ENCODE measurements at regions not wholly inside any gene's neighbourhood (a gene's known extent, or its start where the extent isn't known, plus 50 kb on each side); places are given as distances from the start of the nearest gene placed in this dataset.

DNA sequence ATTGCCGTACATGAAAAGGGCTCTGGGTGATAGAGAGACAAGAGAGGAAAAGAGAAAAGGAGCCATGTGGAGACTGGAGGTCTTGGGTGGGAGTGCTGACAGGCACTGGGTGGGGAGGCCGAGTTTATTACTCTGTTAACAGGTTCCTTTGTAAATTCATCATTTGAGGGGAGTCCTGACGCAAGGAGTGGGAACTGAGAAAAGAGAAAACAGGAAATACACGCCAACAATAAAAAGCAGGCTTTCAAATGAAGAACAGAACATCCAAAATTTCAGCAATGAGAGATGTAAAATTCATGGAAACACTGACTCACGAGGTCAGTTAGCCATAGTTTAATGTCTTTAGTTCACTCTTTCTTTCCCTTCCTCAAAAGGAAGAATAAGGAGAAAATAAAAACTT lies 342.8 kb downstream of the TMEM167A start (continued):
- TF ChIP-seq, protein P1, sequence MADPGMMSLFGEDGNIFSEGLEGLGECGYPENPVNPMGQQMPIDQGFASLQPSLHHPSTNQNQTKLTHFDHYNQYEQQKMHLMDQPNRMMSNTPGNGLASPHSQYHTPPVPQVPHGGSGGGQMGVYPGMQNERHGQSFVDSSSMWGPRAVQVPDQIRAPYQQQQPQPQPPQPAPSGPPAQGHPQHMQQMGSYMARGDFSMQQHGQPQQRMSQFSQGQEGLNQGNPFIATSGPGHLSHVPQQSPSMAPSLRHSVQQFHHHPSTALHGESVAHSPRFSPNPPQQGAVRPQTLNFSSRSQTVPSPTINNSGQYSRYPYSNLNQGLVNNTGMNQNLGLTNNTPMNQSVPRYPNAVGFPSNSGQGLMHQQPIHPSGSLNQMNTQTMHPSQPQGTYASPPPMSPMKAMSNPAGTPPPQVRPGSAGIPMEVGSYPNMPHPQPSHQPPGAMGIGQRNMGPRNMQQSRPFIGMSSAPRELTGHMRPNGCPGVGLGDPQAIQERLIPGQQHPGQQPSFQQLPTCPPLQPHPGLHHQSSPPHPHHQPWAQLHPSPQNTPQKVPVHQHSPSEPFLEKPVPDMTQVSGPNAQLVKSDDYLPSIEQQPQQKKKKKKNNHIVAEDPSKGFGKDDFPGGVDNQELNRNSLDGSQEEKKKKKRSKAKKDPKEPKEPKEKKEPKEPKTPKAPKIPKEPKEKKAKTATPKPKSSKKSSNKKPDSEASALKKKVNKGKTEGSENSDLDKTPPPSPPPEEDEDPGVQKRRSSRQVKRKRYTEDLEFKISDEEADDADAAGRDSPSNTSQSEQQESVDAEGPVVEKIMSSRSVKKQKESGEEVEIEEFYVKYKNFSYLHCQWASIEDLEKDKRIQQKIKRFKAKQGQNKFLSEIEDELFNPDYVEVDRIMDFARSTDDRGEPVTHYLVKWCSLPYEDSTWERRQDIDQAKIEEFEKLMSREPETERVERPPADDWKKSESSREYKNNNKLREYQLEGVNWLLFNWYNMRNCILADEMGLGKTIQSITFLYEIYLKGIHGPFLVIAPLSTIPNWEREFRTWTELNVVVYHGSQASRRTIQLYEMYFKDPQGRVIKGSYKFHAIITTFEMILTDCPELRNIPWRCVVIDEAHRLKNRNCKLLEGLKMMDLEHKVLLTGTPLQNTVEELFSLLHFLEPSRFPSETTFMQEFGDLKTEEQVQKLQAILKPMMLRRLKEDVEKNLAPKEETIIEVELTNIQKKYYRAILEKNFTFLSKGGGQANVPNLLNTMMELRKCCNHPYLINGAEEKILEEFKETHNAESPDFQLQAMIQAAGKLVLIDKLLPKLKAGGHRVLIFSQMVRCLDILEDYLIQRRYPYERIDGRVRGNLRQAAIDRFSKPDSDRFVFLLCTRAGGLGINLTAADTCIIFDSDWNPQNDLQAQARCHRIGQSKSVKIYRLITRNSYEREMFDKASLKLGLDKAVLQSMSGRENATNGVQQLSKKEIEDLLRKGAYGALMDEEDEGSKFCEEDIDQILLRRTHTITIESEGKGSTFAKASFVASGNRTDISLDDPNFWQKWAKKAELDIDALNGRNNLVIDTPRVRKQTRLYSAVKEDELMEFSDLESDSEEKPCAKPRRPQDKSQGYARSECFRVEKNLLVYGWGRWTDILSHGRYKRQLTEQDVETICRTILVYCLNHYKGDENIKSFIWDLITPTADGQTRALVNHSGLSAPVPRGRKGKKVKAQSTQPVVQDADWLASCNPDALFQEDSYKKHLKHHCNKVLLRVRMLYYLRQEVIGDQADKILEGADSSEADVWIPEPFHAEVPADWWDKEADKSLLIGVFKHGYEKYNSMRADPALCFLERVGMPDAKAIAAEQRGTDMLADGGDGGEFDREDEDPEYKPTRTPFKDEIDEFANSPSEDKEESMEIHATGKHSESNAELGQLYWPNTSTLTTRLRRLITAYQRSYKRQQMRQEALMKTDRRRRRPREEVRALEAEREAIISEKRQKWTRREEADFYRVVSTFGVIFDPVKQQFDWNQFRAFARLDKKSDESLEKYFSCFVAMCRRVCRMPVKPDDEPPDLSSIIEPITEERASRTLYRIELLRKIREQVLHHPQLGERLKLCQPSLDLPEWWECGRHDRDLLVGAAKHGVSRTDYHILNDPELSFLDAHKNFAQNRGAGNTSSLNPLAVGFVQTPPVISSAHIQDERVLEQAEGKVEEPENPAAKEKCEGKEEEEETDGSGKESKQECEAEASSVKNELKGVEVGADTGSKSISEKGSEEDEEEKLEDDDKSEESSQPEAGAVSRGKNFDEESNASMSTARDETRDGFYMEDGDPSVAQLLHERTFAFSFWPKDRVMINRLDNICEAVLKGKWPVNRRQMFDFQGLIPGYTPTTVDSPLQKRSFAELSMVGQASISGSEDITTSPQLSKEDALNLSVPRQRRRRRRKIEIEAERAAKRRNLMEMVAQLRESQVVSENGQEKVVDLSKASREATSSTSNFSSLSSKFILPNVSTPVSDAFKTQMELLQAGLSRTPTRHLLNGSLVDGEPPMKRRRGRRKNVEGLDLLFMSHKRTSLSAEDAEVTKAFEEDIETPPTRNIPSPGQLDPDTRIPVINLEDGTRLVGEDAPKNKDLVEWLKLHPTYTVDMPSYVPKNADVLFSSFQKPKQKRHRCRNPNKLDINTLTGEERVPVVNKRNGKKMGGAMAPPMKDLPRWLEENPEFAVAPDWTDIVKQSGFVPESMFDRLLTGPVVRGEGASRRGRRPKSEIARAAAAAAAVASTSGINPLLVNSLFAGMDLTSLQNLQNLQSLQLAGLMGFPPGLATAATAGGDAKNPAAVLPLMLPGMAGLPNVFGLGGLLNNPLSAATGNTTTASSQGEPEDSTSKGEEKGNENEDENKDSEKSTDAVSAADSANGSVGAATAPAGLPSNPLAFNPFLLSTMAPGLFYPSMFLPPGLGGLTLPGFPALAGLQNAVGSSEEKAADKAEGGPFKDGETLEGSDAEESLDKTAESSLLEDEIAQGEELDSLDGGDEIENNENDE (IDR thresholded peaks at IDR 0.05; ENCODE audit: insufficient replicate concordance, low read length), result no peak
- TF ChIP-seq, protein P2, sequence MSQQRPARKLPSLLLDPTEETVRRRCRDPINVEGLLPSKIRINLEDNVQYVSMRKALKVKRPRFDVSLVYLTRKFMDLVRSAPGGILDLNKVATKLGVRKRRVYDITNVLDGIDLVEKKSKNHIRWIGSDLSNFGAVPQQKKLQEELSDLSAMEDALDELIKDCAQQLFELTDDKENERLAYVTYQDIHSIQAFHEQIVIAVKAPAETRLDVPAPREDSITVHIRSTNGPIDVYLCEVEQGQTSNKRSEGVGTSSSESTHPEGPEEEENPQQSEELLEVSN (IDR thresholded peaks at IDR 0.05), result no peak
- TF ChIP-seq SP2 (IDR thresholded peaks at IDR 0.05; ENCODE audit: low read length), result no peak
- no peak for TF ChIP-seq NRF1 (IDR thresholded peaks at IDR 0.05; ENCODE audit: low read depth, low read length)
- TF ChIP-seq PHF8 (conservative IDR thresholded peaks at IDR 0.05; ENCODE audit: low read depth, low read length), result no peak
- TF ChIP-seq, protein P3, sequence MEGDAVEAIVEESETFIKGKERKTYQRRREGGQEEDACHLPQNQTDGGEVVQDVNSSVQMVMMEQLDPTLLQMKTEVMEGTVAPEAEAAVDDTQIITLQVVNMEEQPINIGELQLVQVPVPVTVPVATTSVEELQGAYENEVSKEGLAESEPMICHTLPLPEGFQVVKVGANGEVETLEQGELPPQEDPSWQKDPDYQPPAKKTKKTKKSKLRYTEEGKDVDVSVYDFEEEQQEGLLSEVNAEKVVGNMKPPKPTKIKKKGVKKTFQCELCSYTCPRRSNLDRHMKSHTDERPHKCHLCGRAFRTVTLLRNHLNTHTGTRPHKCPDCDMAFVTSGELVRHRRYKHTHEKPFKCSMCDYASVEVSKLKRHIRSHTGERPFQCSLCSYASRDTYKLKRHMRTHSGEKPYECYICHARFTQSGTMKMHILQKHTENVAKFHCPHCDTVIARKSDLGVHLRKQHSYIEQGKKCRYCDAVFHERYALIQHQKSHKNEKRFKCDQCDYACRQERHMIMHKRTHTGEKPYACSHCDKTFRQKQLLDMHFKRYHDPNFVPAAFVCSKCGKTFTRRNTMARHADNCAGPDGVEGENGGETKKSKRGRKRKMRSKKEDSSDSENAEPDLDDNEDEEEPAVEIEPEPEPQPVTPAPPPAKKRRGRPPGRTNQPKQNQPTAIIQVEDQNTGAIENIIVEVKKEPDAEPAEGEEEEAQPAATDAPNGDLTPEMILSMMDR (IDR thresholded peaks at IDR 0.05; ENCODE audit: control extremely low read depth in 1 of 3, insufficient read depth in 1 of 3, low read depth in 1 of 3, low read length in 3 of 3), result no peak
- TF ChIP-seq SAP30 (IDR thresholded peaks at IDR 0.05; ENCODE audit: insufficient read depth, insufficient replicate concordance, low read length), result no peak
- no peak for TF ChIP-seq HDAC6 (IDR thresholded peaks at IDR 0.05; ENCODE audit: low read depth, low read length)
- TF ChIP-seq POU5F1 (IDR thresholded peaks at IDR 0.05; ENCODE audit: low read depth, low read length), result no peak

Data from H1 (cell line).